SK-N-SH (cell line): ENCODE measurements at regions not wholly inside any gene's neighbourhood (a gene's known extent, or its start where the extent isn't known, plus 50 kb on each side); places are given as distances from the start of the nearest gene placed in this dataset.

Experiments
- CTCF ChIP-seq: fragments of 200-600 bp; sonication (generic); IDR thresholded peaks from 2 replicates; pipeline ENCODE4 v1.6.1; 2017; ENCODE audit warnings: antibody characterized with exemption, mild to moderate bottlenecking, moderate library complexity
- GABPA ChIP-seq: IDR thresholded peaks from 2 replicates; pipeline ENCODE4 v1.4.0; 2012; ENCODE audit warnings: low read depth, mild to moderate bottlenecking
- MXI1 ChIP-seq: IDR thresholded peaks from 2 replicates; pipeline ENCODE4 v1.6.1; 2012; ENCODE audit warnings: mild to moderate bottlenecking, low read depth, low read length, improper control_type of control experiment
- POLR2AphosphoS5 ChIP-seq: IDR thresholded peaks from 2 replicates; pipeline ENCODE4 v1.6.1; 2012; ENCODE audit warnings: low read depth, low read length
- REST ChIP-seq: IDR thresholded peaks from 2 replicates; pipeline ENCODE4 v1.6.1; 2012; ENCODE audit warnings: mild to moderate bottlenecking, low read depth, low read length, moderate library complexity
- RXRA ChIP-seq: IDR thresholded peaks from 2 replicates; pipeline ENCODE4 v1.4.0; 2012; ENCODE audit warnings: low read depth, mild to moderate bottlenecking, borderline replicate concordance
- SIN3A ChIP-seq: IDR thresholded peaks from 2 replicates; pipeline ENCODE4 v1.6.1; 2012; ENCODE audit warnings: low read depth, mild to moderate bottlenecking, low read length, moderate library complexity, borderline replicate concordance
- TAF1 ChIP-seq: IDR thresholded peaks from 2 replicates; pipeline ENCODE4 v1.6.1; 2012; ENCODE audit warnings: low read depth, mild to moderate bottlenecking, low read length, moderate library complexity, borderline replicate concordance
- ZBTB33 ChIP-seq: IDR thresholded peaks from 2 replicates; pipeline ENCODE4 v1.4.0; 2012; ENCODE audit warnings: low read depth, borderline replicate concordance
- TF ChIP-seq, protein P1 (sequence below): fragments of 150-350 bp; IDR thresholded peaks from 2 replicates; pipeline ENCODE4 v1.6.1; 2017; ENCODE audit warnings: antibody characterized with exemption, low read length, low read depth, borderline replicate concordance

DNA sequence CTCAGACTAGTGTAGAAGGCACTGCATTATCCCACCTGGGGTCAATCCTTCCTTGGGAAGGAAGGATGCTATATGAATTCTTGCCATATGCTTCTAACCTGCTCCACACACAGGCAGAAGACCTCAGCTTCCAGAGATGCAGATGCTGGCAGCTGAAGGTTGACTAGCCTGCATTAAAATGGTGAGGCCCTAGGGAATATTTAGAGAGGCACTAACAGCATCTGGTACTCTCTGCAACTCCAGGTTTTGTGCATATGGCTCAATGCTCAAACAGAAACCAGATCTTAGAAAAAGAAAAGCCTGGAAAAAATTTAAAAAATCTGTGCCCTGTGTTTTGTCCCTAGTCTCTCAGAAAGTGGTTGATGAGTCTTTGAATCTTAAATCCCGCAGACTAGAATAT, 56.0 kb upstream of the MYRIP start:
- TF ChIP-seq MXI1 (no peak), POLR2AphosphoS5 (no peak), CTCF (no peak), GABPA (no peak), RXRA (no peak), REST (no peak), ZBTB33 (no peak), TAF1 (no peak), SIN3A (no peak)
- TF ChIP-seq, protein P1, sequence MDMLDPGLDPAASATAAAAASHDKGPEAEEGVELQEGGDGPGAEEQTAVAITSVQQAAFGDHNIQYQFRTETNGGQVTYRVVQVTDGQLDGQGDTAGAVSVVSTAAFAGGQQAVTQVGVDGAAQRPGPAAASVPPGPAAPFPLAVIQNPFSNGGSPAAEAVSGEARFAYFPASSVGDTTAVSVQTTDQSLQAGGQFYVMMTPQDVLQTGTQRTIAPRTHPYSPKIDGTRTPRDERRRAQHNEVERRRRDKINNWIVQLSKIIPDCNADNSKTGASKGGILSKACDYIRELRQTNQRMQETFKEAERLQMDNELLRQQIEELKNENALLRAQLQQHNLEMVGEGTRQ, result no peak
